ENCODE measurements at regions not wholly inside any gene's neighbourhood (a gene's known extent, or its start where the extent isn't known, plus 50 kb on each side); places are given as distances from the start of the nearest gene placed in this dataset.

GRCh38 chr22:49168219-49168813 is 659.4 kb downstream of the BRD1 start:
- TF ChIP-seq CTCF (IDR thresholded peaks at IDR 0.05; ENCODE audit: low read depth, low read length, poor library complexity, severe bottlenecking) (no peak), EZH2phosphoT487 (IDR thresholded peaks at IDR 0.05; ENCODE audit: borderline replicate concordance, low read length) (no peak)
